H9 (cell line): ENCODE measurements at regions not wholly inside any gene's neighbourhood (a gene's known extent, or its start where the extent isn't known, plus 50 kb on each side); places are given as distances from the start of the nearest gene placed in this dataset.

Experiments
- DNase-seq: peaks from one replicate; pipeline ENCODE4 v3.0.0-alpha.2; 2017
- H2AFZ ChIP-seq: one replicate; pipeline ENCODE4 v1.6.1; 2013; ENCODE audit warnings: mild to moderate bottlenecking, low read length, control low read depth, moderate library complexity
- H2AK5ac ChIP-seq: 2 replicates; pipeline ENCODE4 v1.6.1; 2013; ENCODE audit warnings: low read length, control low read depth, mixed read lengths; ENCODE audit not compliant: insufficient read length
- H2BK120ac ChIP-seq: one replicate; pipeline ENCODE4 v1.6.1; 2013; ENCODE audit warnings: low read depth, mild to moderate bottlenecking, low read length, control low read depth, inconsistent platforms; ENCODE audit not compliant: poor library complexity, severe bottlenecking
- H2BK12ac ChIP-seq: 2 replicates; pipeline ENCODE4 v1.6.1; 2013; ENCODE audit warnings: low read length, control low read depth, mixed read lengths, low read depth; ENCODE audit not compliant: insufficient read length
- H2BK15ac ChIP-seq: 2 replicates; pipeline ENCODE4 v1.6.1; 2013; ENCODE audit warnings: low read depth, low read length, control low read depth
- H2BK20ac ChIP-seq: one replicate; pipeline ENCODE4 v1.6.1; 2013; ENCODE audit warnings: low read depth, mild to moderate bottlenecking, low read length, control low read depth, inconsistent platforms; ENCODE audit not compliant: poor library complexity, severe bottlenecking
- H2BK5ac ChIP-seq: 2 replicates; pipeline ENCODE4 v1.6.1; 2013; ENCODE audit warnings: low read length, control low read depth, mixed read lengths; ENCODE audit not compliant: insufficient read length
- H3K14ac ChIP-seq: 2 replicates; pipeline ENCODE4 v1.6.1; 2013; ENCODE audit warnings: low read length, control low read depth; ENCODE audit not compliant: insufficient read depth
- H3K18ac ChIP-seq: 2 replicates; pipeline ENCODE4 v1.6.1; 2013; ENCODE audit warnings: low read depth, mild to moderate bottlenecking, mixed read lengths, low read length, control low read depth; ENCODE audit not compliant: insufficient read length
- H3K23ac ChIP-seq: 2 replicates; pipeline ENCODE4 v1.6.1; 2013; ENCODE audit warnings: low read length, control low read depth, mixed read lengths, low read depth; ENCODE audit not compliant: insufficient read length
- H3K23me2 ChIP-seq: 2 replicates; pipeline ENCODE4 v1.6.1; 2013; ENCODE audit warnings: low read depth, mild to moderate bottlenecking, mixed read lengths, low read length, control low read depth; ENCODE audit not compliant: insufficient read length, poor library complexity, severe bottlenecking
- H3K27ac ChIP-seq: 2 replicates; pipeline ENCODE4 v1.5.1; 2013; ENCODE audit warnings: low read length, control low read depth, mixed read lengths, low read depth; ENCODE audit not compliant: insufficient read length
- H3K27me3 ChIP-seq: 2 replicates; pipeline ENCODE4 v1.6.1; 2013; ENCODE audit warnings: low read length, control low read depth, inconsistent platforms; ENCODE audit not compliant: insufficient read depth
- H3K4ac ChIP-seq: 2 replicates; pipeline ENCODE4 v1.6.1; 2013; ENCODE audit warnings: low read depth, mild to moderate bottlenecking, control low read depth, inconsistent platforms, low read length, moderate library complexity
- H3K4me1 ChIP-seq: 2 replicates; pipeline ENCODE4 v1.6.1; 2013; ENCODE audit warnings: low read length, control low read depth, inconsistent platforms; ENCODE audit not compliant: insufficient read depth
- H3K4me2 ChIP-seq: 2 replicates; pipeline ENCODE4 v1.6.1; 2013; ENCODE audit warnings: low read length, control low read depth, mixed read lengths; ENCODE audit not compliant: insufficient read length, insufficient read depth
- H3K56ac ChIP-seq: 2 replicates; pipeline ENCODE4 v1.6.1; 2013; ENCODE audit warnings: low read depth, mild to moderate bottlenecking, mixed read lengths, low read length, control low read depth; ENCODE audit not compliant: insufficient read length
- H3K79me1 ChIP-seq: 2 replicates; pipeline ENCODE4 v1.6.1; 2013; ENCODE audit warnings: low read depth, mild to moderate bottlenecking, moderate library complexity, low read length, control low read depth, inconsistent platforms; ENCODE audit not compliant: insufficient read depth, poor library complexity, severe bottlenecking
- H3K79me2 ChIP-seq: 2 replicates; pipeline ENCODE4 v1.6.1; 2013; ENCODE audit warnings: low read length, control low read depth, inconsistent platforms; ENCODE audit not compliant: insufficient read depth
- H3K9ac ChIP-seq: 2 replicates; pipeline ENCODE4 v1.6.1; 2013; ENCODE audit warnings: low read length, control low read depth, mixed read lengths; ENCODE audit not compliant: insufficient read length; ENCODE audit errors: extremely low read depth
- H3K9me3 ChIP-seq: one replicate; pipeline ENCODE4 v1.6.1; 2013; ENCODE audit warnings: low read depth, low read length, inconsistent platforms; ENCODE audit not compliant: control insufficient read depth
- H3T11ph ChIP-seq: one replicate; pipeline ENCODE4 v1.6.1; 2013; ENCODE audit warnings: mild to moderate bottlenecking, low read length, control low read depth, inconsistent platforms
- H4K20me1 ChIP-seq: one replicate; pipeline ENCODE4 v1.6.1; 2013; ENCODE audit not compliant: control insufficient read depth, insufficient read length, insufficient read depth
- H4K5ac ChIP-seq: 2 replicates; pipeline ENCODE4 v1.6.1; 2013; ENCODE audit warnings: low read depth, mild to moderate bottlenecking, mixed read lengths, low read length, control low read depth; ENCODE audit not compliant: insufficient read length
- H4K8ac ChIP-seq: replicated peaks from 2 replicates; pipeline ENCODE4 v1.6.1; 2013; ENCODE audit warnings: low read length, control low read depth, mixed read lengths, low read depth; ENCODE audit not compliant: insufficient read length
- H4K91ac ChIP-seq: 2 replicates; pipeline ENCODE4 v1.6.1; 2013; ENCODE audit warnings: low read depth, mild to moderate bottlenecking, moderate library complexity, mixed read lengths, low read length, control low read depth; ENCODE audit not compliant: insufficient read length
- H3K27ac Mint-ChIP-seq, 3 experiments: 2 replicates in 2 of 3; 3 replicates in 1 of 3; pipeline ENCODE4 v1.8.0; 2020 to 2021; ENCODE audit warnings: mixed read lengths in 3 of 3, mild to moderate bottlenecking in 1 of 3, moderate library complexity in 1 of 3
- H3K27me3 Mint-ChIP-seq: 2 replicates; pipeline ENCODE4 v1.8.0; 2021; ENCODE audit warnings: low read depth, mild to moderate bottlenecking, moderate library complexity, mixed read lengths
- H3K36me3 Mint-ChIP-seq, 3 experiments: 2 replicates in 2 of 3; 3 replicates in 1 of 3; pipeline ENCODE4 v1.8.0; 2020 to 2021; ENCODE audit warnings: low read depth in 3 of 3, mixed read lengths in 3 of 3; ENCODE audit not compliant: insufficient read depth in 1 of 3
- H3K4me1 Mint-ChIP-seq, 2 experiments: 2 replicates each; pipeline ENCODE4 v1.8.0; 2020; ENCODE audit warnings: mixed read lengths in 2 of 2
- H3K4me3 Mint-ChIP-seq, 2 experiments: 2 replicates in 1 of 2; 3 replicates in 1 of 2; pipeline ENCODE4 v1.8.0; 2020 to 2021; ENCODE audit warnings: mild to moderate bottlenecking in 2 of 2, mixed read lengths in 2 of 2, moderate library complexity in 1 of 2
- H3K9me3 Mint-ChIP-seq, 2 experiments: 2 replicates in 1 of 2; 3 replicates in 1 of 2; pipeline ENCODE4 v1.8.0; 2020; ENCODE audit warnings: mild to moderate bottlenecking in 2 of 2, mixed read lengths in 2 of 2, moderate library complexity in 1 of 2
- WGBS: extraction: QIAGEN DNeasy Blood & Tissue Kit; methylation state at CpG from one replicate; pipeline ENCODE4 v1.1.7; 2013; ENCODE audit warnings: missing lambda C conversion rate, low lambda C conversion rate, mixed read lengths; ENCODE audit not compliant: insufficient read length; ENCODE audit errors: extremely low coverage; 5-methylcytosine and 5-hydroxymethylcytosine counted together
- TF ChIP-seq, protein P1 (sequence below): fragments of 200-600 bp; sonication (generic); conservative IDR thresholded peaks from 3 replicates; pipeline ENCODE4 v1.8.0; 2021; ENCODE audit warnings: antibody characterized with exemption, mild to moderate bottlenecking

DNA sequence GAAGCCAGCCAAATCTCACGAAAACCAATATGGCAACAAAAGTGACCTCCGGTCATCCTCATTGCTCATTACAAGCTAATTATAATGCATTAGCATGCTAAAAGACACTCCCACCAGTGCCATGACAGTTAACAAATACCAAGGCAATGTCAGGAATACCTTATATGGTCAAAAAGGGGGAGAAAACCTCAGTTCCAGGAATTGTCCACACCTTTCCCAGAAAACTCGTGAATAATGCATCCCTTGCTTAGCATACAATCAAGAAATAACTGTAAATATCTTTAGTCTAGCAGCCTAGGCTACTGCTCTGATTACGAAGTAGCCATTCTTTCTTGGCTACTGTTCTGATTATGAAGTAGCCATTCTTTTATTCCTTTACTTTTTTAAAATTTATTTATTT, 112.5 kb upstream of the FKBP1C start:
- Histone ChIP-seq H3K9me3 (no peaks in the 10 kb centered on the region), H3K14ac (no peak overlapping the region), H2BK12ac (no peak overlapping the region), H2AFZ (no peak overlapping the region), H3K4ac (no peak overlapping the region), H3T11ph (no peak overlapping the region), H4K5ac (no peak overlapping the region), H3K27ac (no peak overlapping the region), H3K9ac (no peak overlapping the region), H2BK15ac (no peak overlapping the region), H3K79me1 (no peaks in the 10 kb centered on the region), H4K91ac (no peak overlapping the region), H3K4me1 (no peaks in the 10 kb centered on the region), H3K23me2 (no peaks in the 10 kb centered on the region), H4K8ac (no peak overlapping the region), H3K56ac (no peak overlapping the region), H2BK20ac (no peak overlapping the region), H3K27me3 (no peaks in the 10 kb centered on the region), H3K4me2 (no peak overlapping the region), H4K20me1 (no peaks in the 10 kb centered on the region), H3K79me2 (no peaks in the 10 kb centered on the region), H2AK5ac (no peak overlapping the region), H2BK5ac (no peak overlapping the region), H3K23ac (no peak overlapping the region), H2BK120ac (no peak overlapping the region), H3K18ac (no peak overlapping the region)
- Mint-ChIP-seq H3K27me3 (no peaks in the 10 kb centered on the region; the same call in 1 of the 2 replicates), H3K4me1 (no peaks in the 10 kb centered on the region), H3K4me3 (no peak overlapping the region), H3K36me3 (no peaks in the 10 kb centered on the region), H3K9me3 (no peaks in the 10 kb centered on the region; a peak in 1 of 5 replicates), H3K27ac (no peak overlapping the region)
- no peak for DNase-seq
- TF ChIP-seq, protein P1, sequence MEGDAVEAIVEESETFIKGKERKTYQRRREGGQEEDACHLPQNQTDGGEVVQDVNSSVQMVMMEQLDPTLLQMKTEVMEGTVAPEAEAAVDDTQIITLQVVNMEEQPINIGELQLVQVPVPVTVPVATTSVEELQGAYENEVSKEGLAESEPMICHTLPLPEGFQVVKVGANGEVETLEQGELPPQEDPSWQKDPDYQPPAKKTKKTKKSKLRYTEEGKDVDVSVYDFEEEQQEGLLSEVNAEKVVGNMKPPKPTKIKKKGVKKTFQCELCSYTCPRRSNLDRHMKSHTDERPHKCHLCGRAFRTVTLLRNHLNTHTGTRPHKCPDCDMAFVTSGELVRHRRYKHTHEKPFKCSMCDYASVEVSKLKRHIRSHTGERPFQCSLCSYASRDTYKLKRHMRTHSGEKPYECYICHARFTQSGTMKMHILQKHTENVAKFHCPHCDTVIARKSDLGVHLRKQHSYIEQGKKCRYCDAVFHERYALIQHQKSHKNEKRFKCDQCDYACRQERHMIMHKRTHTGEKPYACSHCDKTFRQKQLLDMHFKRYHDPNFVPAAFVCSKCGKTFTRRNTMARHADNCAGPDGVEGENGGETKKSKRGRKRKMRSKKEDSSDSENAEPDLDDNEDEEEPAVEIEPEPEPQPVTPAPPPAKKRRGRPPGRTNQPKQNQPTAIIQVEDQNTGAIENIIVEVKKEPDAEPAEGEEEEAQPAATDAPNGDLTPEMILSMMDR, result no peak
- no CpG with 5 or more reads among the region's 4 CpGs for WGBS
